ENCODE measurements at regions not wholly inside any gene's neighbourhood (a gene's known extent, or its start where the extent isn't known, plus 50 kb on each side); places are given as distances from the start of the nearest gene placed in this dataset.
"Not testable (repeated sequence)": the region's sequence is repeated elsewhere in the genome, so short reads cannot be mapped to it uniquely, and the experiment has no call there.

- DNase-seq (ENCODE audit: low spot score): no peak
These were observed 150.8 kb upstream of the RANBP3L start for GRCh38 chr5:36452424-36453006.

GRCh38 chr5:36457511-36458270 is 148.7 kb upstream of the SLC1A3 start:
- TF ChIP-seq, protein P1, sequence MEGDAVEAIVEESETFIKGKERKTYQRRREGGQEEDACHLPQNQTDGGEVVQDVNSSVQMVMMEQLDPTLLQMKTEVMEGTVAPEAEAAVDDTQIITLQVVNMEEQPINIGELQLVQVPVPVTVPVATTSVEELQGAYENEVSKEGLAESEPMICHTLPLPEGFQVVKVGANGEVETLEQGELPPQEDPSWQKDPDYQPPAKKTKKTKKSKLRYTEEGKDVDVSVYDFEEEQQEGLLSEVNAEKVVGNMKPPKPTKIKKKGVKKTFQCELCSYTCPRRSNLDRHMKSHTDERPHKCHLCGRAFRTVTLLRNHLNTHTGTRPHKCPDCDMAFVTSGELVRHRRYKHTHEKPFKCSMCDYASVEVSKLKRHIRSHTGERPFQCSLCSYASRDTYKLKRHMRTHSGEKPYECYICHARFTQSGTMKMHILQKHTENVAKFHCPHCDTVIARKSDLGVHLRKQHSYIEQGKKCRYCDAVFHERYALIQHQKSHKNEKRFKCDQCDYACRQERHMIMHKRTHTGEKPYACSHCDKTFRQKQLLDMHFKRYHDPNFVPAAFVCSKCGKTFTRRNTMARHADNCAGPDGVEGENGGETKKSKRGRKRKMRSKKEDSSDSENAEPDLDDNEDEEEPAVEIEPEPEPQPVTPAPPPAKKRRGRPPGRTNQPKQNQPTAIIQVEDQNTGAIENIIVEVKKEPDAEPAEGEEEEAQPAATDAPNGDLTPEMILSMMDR (IDR thresholded peaks at IDR 0.05; ENCODE audit: extremely low read depth, missing control alignments): no peak
- no peak for DNase-seq (ENCODE audit: low spot score)

More at GRCh38 chr5:36452424-36453006, 150.8 kb upstream of the RANBP3L start:
- TF ChIP-seq, protein P1 (IDR thresholded peaks at IDR 0.05; ENCODE audit: extremely low read depth, missing control alignments): no peak

DNA sequence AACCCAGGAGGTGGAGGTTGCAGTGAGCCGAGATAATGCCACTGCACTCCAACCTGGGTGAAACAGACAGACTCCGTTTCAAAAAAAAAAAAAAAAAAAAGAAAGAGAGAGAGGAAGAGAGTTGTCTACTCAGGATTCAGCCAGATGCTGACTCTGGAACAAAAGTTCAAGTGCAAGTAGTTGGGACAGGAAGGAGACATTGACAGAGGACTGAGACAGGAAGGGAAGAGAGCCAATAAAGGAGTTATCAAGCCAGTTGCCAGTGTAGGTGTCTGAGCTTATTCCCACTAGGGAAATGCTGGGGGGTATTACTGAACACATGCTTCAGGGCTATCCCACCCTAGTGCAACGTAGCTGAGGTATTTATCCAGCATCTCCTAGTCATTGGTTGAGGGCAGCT is 147.7 kb upstream of the SLC1A3 start:
- no peak for DNase-seq (ENCODE audit: low spot score)
- TF ChIP-seq, protein P1 (IDR thresholded peaks at IDR 0.05; ENCODE audit: extremely low read depth, missing control alignments): no peak

- TF ChIP-seq, protein P1 (IDR thresholded peaks at IDR 0.05; ENCODE audit: extremely low read depth, missing control alignments): no peak
- no peak for DNase-seq (ENCODE audit: low spot score)
These were observed 146.9 kb upstream of the SLC1A3 start for GRCh38 chr5:36459176-36460135.

GRCh38 chr5:36462295-36463021 is 143.9 kb upstream of the SLC1A3 start:
- no peak for DNase-seq (ENCODE audit: low spot score)

GRCh38 chr5:36475942-36476341 is 130.5 kb upstream of the SLC1A3 start:
- not testable (repeated sequence) for DNase-seq (ENCODE audit: low spot score)

More at GRCh38 chr5:36462295-36463021, 143.9 kb upstream of the SLC1A3 start:
- TF ChIP-seq, protein P1 (IDR thresholded peaks at IDR 0.05; ENCODE audit: extremely low read depth, missing control alignments): no peak

GRCh38 chr5:36478646-36479317 is 127.6 kb upstream of the SLC1A3 start:
- TF ChIP-seq, protein P1 (IDR thresholded peaks at IDR 0.05; ENCODE audit: extremely low read depth, missing control alignments): no peak
- DNase-seq (ENCODE audit: low spot score): no peak

All from GM20000 (cell line).